Hippocampal formation (tissue), 2 donors: ENCODE measurements at regions not wholly inside any gene's neighbourhood (a gene's known extent, or its start where the extent isn't known, plus 50 kb on each side); places are given as distances from the start of the nearest gene placed in this dataset.

Experiments
- DNase-seq, 2 donors: peaks; one replicate each; lab custom pipeline; 2025; lab: John Stamatoyannopoulos, UW

DNA sequence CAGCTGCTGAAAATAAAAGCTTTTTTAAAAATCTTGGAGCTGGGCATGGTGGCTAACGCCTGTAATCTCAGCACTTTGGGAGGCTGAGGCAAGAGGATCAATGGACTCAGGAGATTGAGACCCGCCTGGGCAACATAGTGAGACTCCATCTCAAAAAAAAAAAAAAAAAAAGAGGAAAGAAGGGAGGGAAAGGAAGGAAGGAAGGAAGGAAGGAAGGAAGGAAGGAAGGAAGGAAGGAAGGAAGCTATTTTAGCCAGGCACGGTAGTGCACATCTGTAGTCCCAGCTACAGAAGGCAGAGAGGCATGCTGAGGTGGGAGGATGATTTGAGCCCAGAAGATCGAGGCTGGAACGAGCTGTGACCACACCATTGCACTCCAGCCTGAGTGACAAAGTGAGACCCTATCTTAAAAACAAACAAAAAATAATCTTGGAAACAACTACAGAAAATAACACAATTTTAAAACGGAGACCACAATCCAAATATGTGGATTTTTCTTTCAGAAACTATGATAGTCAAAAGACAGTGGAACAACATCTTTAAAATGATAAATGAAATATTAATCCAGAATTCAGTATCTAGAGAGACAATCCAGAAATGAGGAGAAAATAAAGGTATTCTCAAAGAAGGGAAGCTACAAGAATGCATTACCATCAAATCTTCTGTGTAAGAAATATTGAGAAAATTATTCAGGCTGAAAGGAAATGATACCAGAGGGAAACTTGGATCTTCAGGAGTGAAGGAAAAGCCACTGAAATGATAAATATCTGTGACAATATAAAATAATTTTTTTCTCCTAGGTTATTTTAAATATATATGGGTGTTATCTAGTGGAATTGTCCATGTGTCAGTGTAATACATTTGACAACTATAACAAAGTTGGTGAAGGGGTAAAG is 182.0 kb downstream of the GPX5 start:
- DNase-seq, result no peak

DNA sequence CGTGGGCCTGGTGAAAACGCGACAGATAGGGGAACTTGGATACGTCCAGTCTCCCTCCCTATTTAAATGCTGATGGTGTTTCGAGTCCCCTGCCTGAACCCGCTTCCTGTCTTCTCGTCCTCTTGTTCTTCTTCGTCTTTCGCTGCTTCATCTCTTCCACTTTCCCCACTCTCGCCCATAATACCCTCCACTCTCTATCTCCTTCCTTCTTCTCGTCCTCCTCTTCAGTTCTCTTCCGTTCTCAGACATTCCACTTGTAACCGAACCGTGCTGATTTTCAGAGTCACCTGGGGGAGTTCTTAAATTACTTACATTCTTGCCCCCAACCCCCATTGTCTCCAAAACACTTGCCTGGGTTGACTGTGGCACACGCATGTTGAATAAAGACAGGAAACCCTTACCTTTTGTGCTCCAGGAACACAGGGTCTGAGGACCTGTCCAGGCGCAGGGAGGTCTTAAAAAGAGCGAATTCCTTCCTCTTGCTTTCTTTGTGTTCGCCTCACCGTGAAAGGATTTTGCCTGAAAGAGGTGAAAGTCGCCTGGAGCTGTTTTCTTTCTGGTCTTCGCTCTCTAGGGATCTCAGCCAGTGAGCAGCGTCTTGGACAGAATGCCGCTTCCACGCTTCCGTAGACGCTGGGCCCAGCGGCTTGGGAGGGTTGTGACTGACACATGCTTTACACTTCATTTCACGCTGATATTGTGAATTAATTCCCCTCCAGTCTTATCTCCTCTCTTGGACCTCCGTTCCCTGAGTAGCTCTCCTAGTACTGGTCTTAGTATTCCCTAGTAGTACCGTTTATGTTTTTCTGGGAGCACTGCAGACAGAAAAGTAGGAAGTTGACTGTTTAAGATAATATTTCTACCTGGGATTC is 184.0 kb downstream of the GPX5 start:
- DNase-seq, result no peak

DNA sequence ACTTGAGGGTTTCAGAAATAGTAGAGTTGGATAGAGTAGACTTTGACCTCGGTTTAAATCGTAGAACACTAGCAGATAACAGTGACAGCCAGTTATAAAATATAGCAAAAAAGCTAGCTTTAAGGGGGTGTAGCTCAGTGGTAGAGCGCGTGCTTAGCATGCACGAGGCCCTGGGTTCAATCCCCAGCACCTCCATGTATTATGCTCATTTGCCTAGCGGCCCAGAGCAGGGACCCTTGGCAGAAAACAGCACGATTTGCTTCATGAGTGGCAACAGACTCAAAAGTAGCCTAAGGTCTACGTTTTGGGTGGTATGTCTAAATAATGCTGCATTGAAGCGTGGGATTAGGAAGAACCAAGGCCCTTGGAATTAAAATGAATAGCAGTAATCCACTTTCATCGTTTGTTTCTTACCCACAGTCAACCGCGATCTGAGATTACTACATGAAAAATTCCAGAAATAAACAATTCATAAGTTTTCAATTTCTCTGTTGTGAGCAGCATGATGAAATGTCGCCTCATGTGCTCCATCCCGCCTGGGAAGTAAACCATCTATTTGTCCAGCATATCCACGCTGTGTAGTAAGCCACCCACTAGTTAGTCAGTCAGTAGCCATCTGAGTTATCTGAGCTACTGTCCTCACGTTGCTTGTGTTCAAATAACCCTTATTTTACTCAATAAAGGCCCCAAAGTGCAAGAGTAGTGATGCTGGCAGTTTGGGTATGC is 184.9 kb downstream of the GPX5 start:
- DNase-seq, result no peak

DNA sequence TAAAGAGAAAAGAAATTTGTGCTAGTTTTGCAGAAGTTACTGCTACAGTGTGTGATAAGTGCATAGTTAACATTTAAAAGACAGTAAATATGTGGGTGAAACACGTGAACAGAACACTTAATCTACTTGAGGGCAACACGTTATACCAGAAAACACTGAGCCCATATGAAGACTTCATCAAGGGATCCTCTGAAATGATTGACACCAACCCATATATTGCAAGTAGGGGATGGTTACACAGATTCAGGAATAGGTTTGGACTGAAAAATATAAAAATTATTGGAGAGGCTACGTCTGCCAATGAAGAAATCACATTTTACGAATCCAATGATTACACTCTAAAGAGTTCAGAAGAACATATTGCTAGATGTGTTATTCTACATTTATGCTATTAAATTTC is 185.6 kb downstream of the GPX5 start:
- DNase-seq, result no peak

DNA sequence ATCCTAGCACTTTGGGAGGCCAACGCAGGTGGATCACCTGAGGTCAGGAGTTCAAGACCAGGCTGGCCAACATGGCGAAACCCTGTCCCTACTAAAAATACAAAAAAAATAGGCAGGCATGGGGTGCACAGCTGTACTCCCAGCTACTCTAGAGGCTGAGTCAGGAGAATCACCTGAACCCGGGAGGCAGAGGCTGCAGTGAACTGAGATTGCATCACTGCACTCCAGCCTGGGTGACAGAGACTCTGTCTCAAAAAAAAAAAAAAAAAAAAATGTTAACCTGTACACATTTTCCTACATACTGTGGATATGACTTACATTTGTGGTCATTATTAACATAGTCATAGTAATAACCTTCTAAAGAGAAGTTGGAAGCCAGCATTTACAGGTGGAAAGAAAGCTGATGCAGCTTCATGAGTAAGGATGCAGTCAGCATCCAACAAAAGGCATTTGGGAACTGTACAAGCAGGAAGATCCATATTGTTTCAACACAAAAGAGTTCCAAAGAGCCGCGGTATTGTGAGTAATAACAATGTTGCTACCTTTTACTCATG is 186.2 kb downstream of the GPX5 start:
- DNase-seq, result no peak

DNA sequence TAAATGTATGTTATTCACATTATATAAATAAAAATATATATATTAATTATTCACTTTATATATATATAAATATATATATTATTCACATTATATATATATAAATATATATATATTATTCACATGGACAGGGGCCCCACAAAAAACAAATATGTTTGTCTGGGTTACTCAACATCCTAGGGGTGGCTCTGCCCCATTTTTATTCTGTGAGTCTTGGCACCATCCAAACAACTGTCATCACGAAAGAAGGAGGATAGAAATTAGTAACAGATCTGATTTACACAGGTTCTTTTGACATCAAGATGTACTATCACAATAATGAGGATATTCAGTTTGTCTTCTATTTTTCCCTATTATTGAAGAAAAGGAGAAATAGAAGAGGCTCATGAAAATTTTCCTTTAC is 187.3 kb downstream of the GPX5 start:
- no peak for DNase-seq

DNA sequence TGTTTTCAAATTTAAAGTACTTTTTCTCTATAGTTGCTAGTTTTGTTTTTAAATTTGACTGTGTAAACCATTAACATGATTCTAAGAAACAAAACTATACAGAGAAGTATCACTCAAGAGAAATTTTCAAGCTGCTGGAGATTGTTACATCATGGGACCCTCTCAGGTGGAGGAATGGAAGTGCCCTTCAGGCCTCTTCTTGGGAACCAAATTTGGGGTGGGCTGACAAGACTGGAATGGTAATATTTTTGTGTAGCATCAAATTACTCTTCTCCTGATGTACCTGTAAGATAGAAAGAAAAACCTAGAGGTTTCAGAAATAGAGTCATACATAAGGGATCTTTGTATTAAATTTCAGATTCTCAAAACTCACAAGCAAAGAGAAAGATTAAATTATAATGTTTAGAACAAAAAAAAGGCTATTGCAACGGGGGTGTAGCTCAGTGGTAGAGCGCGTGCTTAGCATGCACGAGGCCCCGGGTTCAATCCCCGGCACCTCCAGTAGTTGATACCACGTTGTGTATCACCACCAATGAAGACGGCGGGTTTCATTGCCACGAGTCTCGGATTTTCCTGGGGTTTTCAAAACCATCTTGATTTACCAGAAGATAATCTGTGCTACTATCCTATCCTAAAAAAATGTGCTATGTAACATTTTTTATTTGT is 193.7 kb downstream of the GPX5 start:
- no peak for DNase-seq

DNA sequence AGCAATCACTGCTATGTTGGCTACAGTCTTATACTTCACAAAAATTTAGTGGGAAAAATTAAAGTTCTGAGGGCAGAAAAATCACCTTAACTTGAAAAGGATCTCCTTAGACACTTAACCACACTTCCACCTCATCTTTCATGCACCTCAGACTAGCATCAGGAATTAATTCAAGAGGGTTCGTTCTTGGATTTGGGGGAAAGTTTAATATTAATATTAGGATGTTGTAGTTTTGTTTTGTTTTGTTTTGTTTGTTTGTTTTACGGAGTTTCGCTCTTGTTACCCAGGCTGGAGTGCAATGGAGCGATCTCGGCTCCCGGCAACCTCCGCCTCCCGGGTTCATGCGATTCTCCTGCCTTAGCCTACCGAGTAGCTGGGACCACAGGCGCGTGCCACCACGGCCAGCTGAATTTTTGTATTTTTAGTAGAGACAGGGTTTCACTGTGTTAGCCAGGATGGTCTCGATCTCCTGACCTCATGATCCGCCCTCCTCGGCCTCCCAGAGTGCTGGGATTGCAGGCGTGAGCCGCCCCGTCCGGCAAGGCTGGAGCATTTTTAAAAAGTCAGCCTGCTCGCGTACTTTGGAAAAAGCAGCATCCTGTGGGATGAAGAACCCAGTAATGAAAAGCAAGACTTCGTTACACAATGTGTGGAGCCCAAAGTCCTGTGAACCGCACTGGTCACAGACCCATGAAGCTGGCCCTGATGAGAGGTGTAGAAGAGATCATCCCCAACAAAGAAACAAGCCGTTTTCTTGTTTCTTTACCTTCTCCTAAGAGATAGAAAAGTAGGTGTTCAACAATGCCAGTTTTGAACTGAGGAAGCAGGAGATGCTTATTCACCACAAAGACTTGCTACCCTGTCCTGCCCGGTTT is 194.9 kb downstream of the GPX5 start:
- DNase-seq, result no peak

DNA sequence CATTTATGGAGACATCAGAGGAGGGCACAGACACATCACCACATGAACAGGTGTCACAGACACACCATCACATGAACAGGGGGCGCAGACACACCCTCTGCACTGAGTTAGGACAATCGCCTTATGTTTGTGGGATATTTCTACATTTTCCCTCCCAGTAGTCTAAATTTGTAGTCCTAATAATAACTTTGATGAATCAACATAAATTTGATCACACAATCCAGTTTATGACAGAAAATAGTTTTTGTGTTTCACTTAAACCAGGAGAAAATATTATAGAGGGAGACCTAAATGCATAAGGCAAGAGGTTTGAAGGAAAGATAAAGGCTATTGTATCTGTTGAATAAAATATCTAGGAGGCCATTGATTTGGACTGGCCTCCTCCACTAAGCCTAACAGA is 195.7 kb downstream of the GPX5 start:
- no peak for DNase-seq

DNA sequence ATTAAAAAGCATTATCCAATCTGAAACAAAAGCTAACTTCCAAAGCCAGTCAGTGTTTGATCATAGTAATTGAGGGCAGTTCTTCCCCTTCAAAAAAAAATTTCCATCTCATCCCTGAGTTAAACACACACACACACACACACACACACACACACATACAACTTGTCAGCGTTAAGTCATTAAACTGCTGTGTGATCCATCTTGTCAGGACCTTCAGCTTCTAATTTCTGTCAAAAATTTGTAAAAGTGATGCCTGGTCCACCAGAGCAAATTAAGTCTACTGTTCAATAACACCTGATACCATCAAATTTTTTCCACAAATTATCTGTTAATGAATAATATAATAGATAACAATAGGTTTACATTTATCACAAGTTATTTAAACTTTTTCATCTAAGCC is 198.7 kb downstream of the GPX5 start:
- DNase-seq, result no peak

DNA sequence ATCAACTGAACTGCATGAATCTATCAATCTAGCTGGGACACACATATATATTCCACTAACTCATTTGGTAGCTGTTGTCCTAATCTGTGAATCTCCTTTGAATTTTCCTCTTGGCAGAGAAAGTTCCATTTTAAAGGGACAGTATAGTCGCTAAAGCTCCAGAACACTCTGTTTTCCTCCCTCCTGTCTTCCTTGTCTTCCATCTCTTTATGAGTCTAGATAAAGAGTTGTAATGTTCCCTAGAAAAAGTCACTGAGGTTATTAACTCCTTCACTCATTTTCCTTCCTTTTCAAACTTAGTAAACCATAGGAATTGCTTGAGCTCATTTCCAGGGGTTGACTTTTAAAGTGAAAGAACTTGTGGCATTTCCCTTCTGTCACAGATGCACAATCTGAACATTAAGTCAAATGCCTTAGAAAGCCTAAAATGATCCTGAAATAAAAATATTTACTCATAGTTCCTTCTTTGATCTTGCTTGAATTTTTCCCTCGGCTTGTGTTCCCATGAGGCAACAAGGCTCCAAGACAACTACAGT is 198.4 kb downstream of the TRIM27 start:
- DNase-seq, result no peak

DNA sequence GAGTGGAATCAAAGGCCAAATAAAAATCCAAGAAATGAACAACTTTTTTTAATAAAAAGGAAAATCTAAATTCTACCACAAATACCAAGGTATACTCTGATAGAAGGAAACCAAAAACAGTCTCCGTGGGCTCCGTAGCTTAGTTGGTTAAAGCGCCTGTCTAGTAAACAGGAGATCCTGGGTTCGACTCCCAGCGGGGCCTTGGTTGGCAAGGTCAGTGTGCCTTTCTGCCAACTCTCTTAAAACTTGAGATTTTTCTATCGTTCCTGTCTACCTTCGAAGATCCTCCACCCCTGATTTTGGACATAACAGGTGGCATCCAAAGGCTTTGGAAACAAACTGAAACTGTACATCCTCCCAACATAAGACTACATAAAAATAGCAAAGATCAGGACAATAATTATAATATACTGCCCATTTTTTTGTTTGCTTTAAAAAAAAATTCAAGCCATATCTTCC is 197.9 kb downstream of the TRIM27 start:
- DNase-seq, result no peak

DNA sequence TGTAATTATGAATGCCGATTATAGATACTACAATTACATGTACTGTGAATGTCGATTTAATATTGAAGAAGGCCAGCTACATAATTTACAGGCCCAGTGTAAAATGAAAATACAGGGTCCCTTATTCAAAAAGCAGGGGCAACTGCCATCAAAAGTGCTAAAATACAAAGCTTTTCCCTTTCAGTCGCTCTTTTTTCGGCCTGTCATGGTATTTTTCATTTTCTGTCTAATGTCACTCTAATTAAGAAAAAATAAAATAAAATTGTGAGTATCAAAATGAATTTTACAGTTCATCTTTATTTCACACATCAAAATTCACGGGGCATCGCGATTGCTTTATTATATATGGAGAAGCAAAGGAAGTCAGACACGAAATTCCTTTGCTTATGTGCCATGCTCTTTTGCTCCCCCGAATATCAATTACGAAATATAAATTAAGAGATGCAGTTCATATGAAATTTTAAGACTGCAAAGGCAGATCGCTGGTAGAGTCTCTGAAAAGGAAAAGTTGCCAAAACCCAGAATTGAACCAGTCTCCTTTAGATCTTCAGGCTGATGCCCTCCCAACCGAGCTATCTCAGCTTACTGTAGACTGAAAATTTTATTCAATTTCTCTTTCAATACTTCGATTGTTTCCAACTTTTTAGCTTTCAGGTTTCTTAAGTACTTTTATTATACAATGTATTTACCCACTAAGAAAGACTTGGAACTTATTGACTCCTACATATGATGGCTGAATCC is 197.0 kb downstream of the TRIM27 start:
- DNase-seq, result no peak

DNA sequence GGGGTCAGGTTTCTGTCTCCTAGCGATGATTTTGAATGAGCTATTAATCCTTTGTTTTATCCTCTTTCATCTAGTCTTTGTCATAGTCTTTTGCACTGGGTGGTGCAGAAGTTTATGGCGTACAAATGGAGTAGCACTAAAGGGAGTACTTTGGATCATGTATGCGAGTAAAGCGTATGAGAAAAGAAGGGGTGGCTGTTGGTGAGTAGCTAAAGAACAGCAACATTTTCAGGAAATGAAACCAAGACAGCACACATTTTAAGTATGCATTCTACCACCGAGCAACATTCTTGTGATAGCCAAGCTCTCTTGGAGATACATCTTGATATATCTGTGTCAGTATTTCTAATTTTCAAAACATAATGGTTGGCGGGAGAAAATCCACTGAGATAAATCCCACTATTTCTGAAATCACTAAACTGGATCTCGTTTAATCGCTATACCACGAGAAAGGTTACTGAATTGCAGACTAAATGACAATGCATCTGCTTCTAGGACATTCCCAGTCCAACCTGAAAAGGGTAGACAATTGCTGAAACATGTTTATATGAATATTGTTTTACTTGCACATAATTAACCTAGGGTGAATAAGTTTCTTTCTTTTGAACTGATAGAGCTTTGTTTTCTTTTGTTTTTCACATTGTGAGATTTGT is 196.1 kb downstream of the TRIM27 start:
- DNase-seq, result no peak

DNA sequence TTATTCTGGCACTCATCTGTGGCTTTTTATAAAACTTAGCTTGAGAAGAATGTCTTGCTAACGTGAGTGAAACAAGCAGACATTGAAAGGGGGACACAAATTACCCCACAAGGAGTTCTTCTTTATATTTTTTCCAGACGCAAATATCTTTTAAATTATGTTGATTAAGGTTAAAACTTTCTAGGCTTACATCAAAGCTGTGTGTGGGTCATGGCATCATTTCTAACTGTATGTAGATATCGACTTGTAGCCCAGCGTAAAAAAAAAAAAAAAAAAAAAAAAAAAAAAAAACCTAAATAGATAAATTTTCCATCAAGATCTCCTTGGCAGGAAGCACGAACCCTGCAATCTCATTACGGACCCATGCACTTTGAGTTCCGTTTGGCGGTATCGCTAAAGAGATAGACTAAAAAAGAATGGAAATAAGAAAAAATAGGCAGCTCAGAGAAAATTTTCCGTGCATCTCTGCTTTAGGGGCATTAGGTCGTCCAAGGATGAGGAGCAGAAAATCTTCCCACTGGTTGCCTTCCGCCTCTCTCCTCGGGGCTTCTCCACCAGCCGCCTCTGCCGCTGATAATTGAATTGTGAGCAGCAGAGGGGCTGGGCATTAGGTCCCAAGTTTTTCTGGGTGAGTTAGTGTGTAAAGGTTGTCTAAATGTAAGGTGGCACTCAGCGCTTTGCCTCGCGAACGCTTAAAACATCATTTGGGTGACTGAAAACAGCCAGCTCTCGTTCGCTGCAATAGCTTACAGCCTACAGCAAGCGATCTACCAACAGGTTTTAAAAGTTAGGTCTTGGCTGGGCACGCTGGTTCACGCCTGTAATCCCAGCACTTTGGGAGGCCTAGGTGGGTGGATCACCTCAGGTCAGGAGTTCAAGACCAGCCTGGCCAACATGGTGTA is 194.0 kb downstream of the TRIM27 start:
- DNase-seq, result no peak

DNA sequence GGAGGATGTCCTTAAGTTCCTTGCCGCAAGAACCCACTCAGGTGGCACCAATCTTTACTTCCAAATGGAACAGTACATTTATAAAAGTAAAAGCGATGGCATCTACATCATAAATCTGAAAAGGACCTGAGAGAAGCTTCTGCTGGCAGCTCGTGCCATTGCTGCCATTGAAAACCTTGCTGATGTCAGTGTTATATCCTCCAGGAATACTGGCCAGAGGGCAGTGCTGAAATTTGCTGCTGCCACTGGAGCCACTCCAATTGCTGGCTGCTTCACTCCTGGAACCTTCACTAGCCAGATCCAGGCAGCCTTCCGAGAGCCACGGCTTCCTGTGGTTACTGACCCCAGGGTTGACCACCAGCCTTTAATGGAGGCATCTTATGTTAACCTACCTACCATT is 191.7 kb downstream of the TRIM27 start:
- no peak for DNase-seq

DNA sequence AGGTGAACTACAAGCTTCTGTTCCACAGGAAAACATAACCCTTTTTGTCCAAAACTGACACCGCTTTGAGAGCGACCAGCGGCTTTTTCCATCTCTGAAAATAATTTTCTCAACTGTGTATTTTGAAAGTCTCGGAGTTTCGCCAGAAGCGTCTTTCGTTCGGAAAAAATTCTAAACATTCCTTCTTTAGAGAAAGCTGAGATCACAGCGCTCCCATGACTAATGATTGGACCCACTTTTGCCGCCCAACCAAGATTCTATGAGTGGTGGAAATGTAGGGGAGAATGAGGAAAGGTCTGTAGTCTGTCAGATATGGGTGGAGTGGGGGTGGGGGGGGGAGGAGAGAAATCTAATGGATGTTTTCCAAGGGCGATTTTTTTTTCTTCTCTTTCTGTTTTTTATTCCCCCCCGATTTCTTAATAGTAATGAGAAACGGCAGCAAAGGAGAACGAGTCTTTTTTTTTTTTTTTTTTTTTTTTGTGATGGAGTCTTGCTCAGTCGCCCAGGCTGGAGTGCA is 189.3 kb downstream of the TRIM27 start:
- no peak for DNase-seq

DNA sequence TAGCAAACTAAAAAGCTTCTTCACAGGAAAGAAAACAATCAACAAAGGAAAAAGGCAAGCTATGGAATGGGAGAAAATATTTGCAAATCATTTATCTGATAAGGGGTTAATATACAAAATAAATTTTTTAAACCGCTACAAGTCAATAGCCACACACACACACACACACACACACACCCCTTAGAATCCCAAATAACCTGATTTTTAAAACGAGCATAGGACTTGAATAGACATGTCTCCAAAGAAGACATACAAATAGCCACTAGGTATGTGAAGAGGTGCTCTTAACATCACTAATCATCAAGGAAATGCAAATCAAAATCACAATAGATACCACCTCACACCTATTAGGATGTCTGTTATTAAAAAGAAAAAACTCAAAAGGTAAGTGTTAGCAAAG is 187.7 kb downstream of the TRIM27 start:
- DNase-seq, result no peak
